H9 (cell line): ENCODE measurements at regions not wholly inside any gene's neighbourhood (a gene's known extent, or its start where the extent isn't known, plus 50 kb on each side); places are given as distances from the start of the nearest gene placed in this dataset.
A peak's percentile ranks its signal among the peaks of the same experiment; 100 is the strongest.

Experiments used
- DNase-seq: peaks from one replicate; pipeline ENCODE4 v3.0.0-alpha.2; 2017
- H2AFZ ChIP-seq: one replicate; pipeline ENCODE4 v1.6.1; 2013; ENCODE audit warnings: mild to moderate bottlenecking, low read length, control low read depth, moderate library complexity
- H2AK5ac ChIP-seq: 2 replicates; pipeline ENCODE4 v1.6.1; 2013; ENCODE audit warnings: low read length, control low read depth, mixed read lengths; ENCODE audit not compliant: insufficient read length
- H2BK120ac ChIP-seq: one replicate; pipeline ENCODE4 v1.6.1; 2013; ENCODE audit warnings: low read depth, mild to moderate bottlenecking, low read length, control low read depth, inconsistent platforms; ENCODE audit not compliant: poor library complexity, severe bottlenecking
- H2BK12ac ChIP-seq: 2 replicates; pipeline ENCODE4 v1.6.1; 2013; ENCODE audit warnings: low read length, control low read depth, mixed read lengths, low read depth; ENCODE audit not compliant: insufficient read length
- H2BK15ac ChIP-seq: 2 replicates; pipeline ENCODE4 v1.6.1; 2013; ENCODE audit warnings: low read depth, low read length, control low read depth
- H2BK20ac ChIP-seq: one replicate; pipeline ENCODE4 v1.6.1; 2013; ENCODE audit warnings: low read depth, mild to moderate bottlenecking, low read length, control low read depth, inconsistent platforms; ENCODE audit not compliant: poor library complexity, severe bottlenecking
- H2BK5ac ChIP-seq: 2 replicates; pipeline ENCODE4 v1.6.1; 2013; ENCODE audit warnings: low read length, control low read depth, mixed read lengths; ENCODE audit not compliant: insufficient read length
- H3K14ac ChIP-seq: 2 replicates; pipeline ENCODE4 v1.6.1; 2013; ENCODE audit warnings: low read length, control low read depth; ENCODE audit not compliant: insufficient read depth
- H3K18ac ChIP-seq: 2 replicates; pipeline ENCODE4 v1.6.1; 2013; ENCODE audit warnings: low read depth, mild to moderate bottlenecking, mixed read lengths, low read length, control low read depth; ENCODE audit not compliant: insufficient read length
- H3K23ac ChIP-seq: 2 replicates; pipeline ENCODE4 v1.6.1; 2013; ENCODE audit warnings: low read length, control low read depth, mixed read lengths, low read depth; ENCODE audit not compliant: insufficient read length
- H3K23me2 ChIP-seq: 2 replicates; pipeline ENCODE4 v1.6.1; 2013; ENCODE audit warnings: low read depth, mild to moderate bottlenecking, mixed read lengths, low read length, control low read depth; ENCODE audit not compliant: insufficient read length, poor library complexity, severe bottlenecking
- H3K27ac ChIP-seq: 2 replicates; pipeline ENCODE4 v1.5.1; 2013; ENCODE audit warnings: low read length, control low read depth, mixed read lengths, low read depth; ENCODE audit not compliant: insufficient read length
- H3K27me3 ChIP-seq: 2 replicates; pipeline ENCODE4 v1.6.1; 2013; ENCODE audit warnings: low read length, control low read depth, inconsistent platforms; ENCODE audit not compliant: insufficient read depth
- H3K4ac ChIP-seq: 2 replicates; pipeline ENCODE4 v1.6.1; 2013; ENCODE audit warnings: low read depth, mild to moderate bottlenecking, control low read depth, inconsistent platforms, low read length, moderate library complexity
- H3K4me1 ChIP-seq: 2 replicates; pipeline ENCODE4 v1.6.1; 2013; ENCODE audit warnings: low read length, control low read depth, inconsistent platforms; ENCODE audit not compliant: insufficient read depth
- H3K4me2 ChIP-seq: 2 replicates; pipeline ENCODE4 v1.6.1; 2013; ENCODE audit warnings: low read length, control low read depth, mixed read lengths; ENCODE audit not compliant: insufficient read length, insufficient read depth
- H3K56ac ChIP-seq: 2 replicates; pipeline ENCODE4 v1.6.1; 2013; ENCODE audit warnings: low read depth, mild to moderate bottlenecking, mixed read lengths, low read length, control low read depth; ENCODE audit not compliant: insufficient read length
- H3K79me1 ChIP-seq: 2 replicates; pipeline ENCODE4 v1.6.1; 2013; ENCODE audit warnings: low read depth, mild to moderate bottlenecking, moderate library complexity, low read length, control low read depth, inconsistent platforms; ENCODE audit not compliant: insufficient read depth, poor library complexity, severe bottlenecking
- H3K79me2 ChIP-seq: 2 replicates; pipeline ENCODE4 v1.6.1; 2013; ENCODE audit warnings: low read length, control low read depth, inconsistent platforms; ENCODE audit not compliant: insufficient read depth
- H3K9ac ChIP-seq: 2 replicates; pipeline ENCODE4 v1.6.1; 2013; ENCODE audit warnings: low read length, control low read depth, mixed read lengths; ENCODE audit not compliant: insufficient read length; ENCODE audit errors: extremely low read depth
- H3K9me3 ChIP-seq: one replicate; pipeline ENCODE4 v1.6.1; 2013; ENCODE audit warnings: low read depth, low read length, inconsistent platforms; ENCODE audit not compliant: control insufficient read depth
- H3T11ph ChIP-seq: one replicate; pipeline ENCODE4 v1.6.1; 2013; ENCODE audit warnings: mild to moderate bottlenecking, low read length, control low read depth, inconsistent platforms
- H4K20me1 ChIP-seq: one replicate; pipeline ENCODE4 v1.6.1; 2013; ENCODE audit not compliant: control insufficient read depth, insufficient read length, insufficient read depth
- H4K5ac ChIP-seq: 2 replicates; pipeline ENCODE4 v1.6.1; 2013; ENCODE audit warnings: low read depth, mild to moderate bottlenecking, mixed read lengths, low read length, control low read depth; ENCODE audit not compliant: insufficient read length
- H4K8ac ChIP-seq: replicated peaks from 2 replicates; pipeline ENCODE4 v1.6.1; 2013; ENCODE audit warnings: low read length, control low read depth, mixed read lengths, low read depth; ENCODE audit not compliant: insufficient read length
- H4K91ac ChIP-seq: 2 replicates; pipeline ENCODE4 v1.6.1; 2013; ENCODE audit warnings: low read depth, mild to moderate bottlenecking, moderate library complexity, mixed read lengths, low read length, control low read depth; ENCODE audit not compliant: insufficient read length
- H3K27ac Mint-ChIP-seq, 3 experiments: 2 replicates in 2 of 3; 3 replicates in 1 of 3; pipeline ENCODE4 v1.8.0; 2020 to 2021; ENCODE audit warnings: mixed read lengths in 3 of 3, mild to moderate bottlenecking in 1 of 3, moderate library complexity in 1 of 3
- H3K27me3 Mint-ChIP-seq: 2 replicates; pipeline ENCODE4 v1.8.0; 2021; ENCODE audit warnings: low read depth, mild to moderate bottlenecking, moderate library complexity, mixed read lengths
- H3K36me3 Mint-ChIP-seq, 3 experiments: 2 replicates in 2 of 3; 3 replicates in 1 of 3; pipeline ENCODE4 v1.8.0; 2020 to 2021; ENCODE audit warnings: low read depth in 3 of 3, mixed read lengths in 3 of 3; ENCODE audit not compliant: insufficient read depth in 1 of 3
- H3K4me1 Mint-ChIP-seq, 2 experiments: 2 replicates each; pipeline ENCODE4 v1.8.0; 2020; ENCODE audit warnings: mixed read lengths in 2 of 2
- H3K4me3 Mint-ChIP-seq, 2 experiments: 2 replicates in 1 of 2; 3 replicates in 1 of 2; pipeline ENCODE4 v1.8.0; 2020 to 2021; ENCODE audit warnings: mild to moderate bottlenecking in 2 of 2, mixed read lengths in 2 of 2, moderate library complexity in 1 of 2
- H3K9me3 Mint-ChIP-seq, 2 experiments: 2 replicates in 1 of 2; 3 replicates in 1 of 2; pipeline ENCODE4 v1.8.0; 2020; ENCODE audit warnings: mild to moderate bottlenecking in 2 of 2, mixed read lengths in 2 of 2, moderate library complexity in 1 of 2
- WGBS: extraction: QIAGEN DNeasy Blood & Tissue Kit; methylation state at CpG from one replicate; pipeline ENCODE4 v1.1.7; 2013; ENCODE audit warnings: missing lambda C conversion rate, low lambda C conversion rate, mixed read lengths; ENCODE audit not compliant: insufficient read length; ENCODE audit errors: extremely low coverage; 5-methylcytosine and 5-hydroxymethylcytosine counted together
- TF ChIP-seq, protein P1 (sequence below): fragments of 200-600 bp; sonication (generic); conservative IDR thresholded peaks from 3 replicates; pipeline ENCODE4 v1.8.0; 2021; ENCODE audit warnings: antibody characterized with exemption, mild to moderate bottlenecking

DNA sequence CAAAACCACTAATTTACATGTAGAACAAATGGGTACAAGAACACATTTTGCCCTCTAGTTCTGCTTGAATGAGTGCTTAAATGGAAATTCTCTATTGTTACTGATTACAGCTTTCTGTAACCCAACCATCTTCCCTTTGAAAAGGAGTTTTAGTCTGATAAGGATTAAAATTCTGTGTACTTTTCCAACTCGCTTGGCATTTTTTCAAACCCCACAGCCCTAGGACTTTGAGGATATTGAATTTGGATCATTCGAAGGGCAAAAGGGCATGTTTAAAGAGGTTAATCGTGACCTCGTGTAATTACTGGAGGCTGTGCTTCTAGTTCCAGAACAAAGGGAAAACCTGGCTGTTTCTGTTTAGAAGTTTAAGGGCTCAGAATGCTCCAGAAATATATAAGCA is 432.3 kb downstream of the PID1 start:
- H3K23ac ChIP-seq, result no peak overlapping the region
- no peak for DNase-seq
- no peaks in the 10 kb centered on the region for H3K23me2 ChIP-seq
- no peaks in the 10 kb centered on the region for H3K4me1 ChIP-seq
- no peaks in the 10 kb centered on the region for H3K79me2 ChIP-seq
- no peak overlapping the region for H2AFZ ChIP-seq
- no peak overlapping the region for H2BK5ac ChIP-seq
- H2BK120ac ChIP-seq, result no peak overlapping the region
- no peak overlapping the region for H2BK15ac ChIP-seq
- no peaks in the 10 kb centered on the region for H3K9me3 ChIP-seq
- H4K20me1 ChIP-seq, result no peaks in the 10 kb centered on the region
- H4K8ac ChIP-seq, result no peak overlapping the region
- no peak overlapping the region for H3K14ac ChIP-seq
- H2BK12ac ChIP-seq, result no peak overlapping the region
- no peak overlapping the region for H3K4me3 Mint-ChIP-seq
- no peak overlapping the region for H3T11ph ChIP-seq
- H3K27me3 Mint-ChIP-seq, result no peaks in the 10 kb centered on the region
- no peak overlapping the region for H3K4ac ChIP-seq
- H3K9ac ChIP-seq, result no peak overlapping the region
- H3K79me1 ChIP-seq, result no peaks in the 10 kb centered on the region
- H4K5ac ChIP-seq, result no peak overlapping the region
- H3K9me3 Mint-ChIP-seq, result no peaks in the 10 kb centered on the region
- H3K18ac ChIP-seq, result no peak overlapping the region
- H2AK5ac ChIP-seq, result no peak overlapping the region
- H3K56ac ChIP-seq, result no peak overlapping the region
- no peak overlapping the region for H4K91ac ChIP-seq
- no CpG with 5 or more reads among the region's 4 CpGs for WGBS
- peaks cover 0 to 3% of the 10 kb centered on the region in 2 experiments; a peak in 1 of 4 replicates for H3K4me1 Mint-ChIP-seq
- no peak overlapping the region for H2BK20ac ChIP-seq
- H3K27ac Mint-ChIP-seq, result 0 out of 7 replicates have a peak overlapping the region, but pooled peaks of 1 of the 3 experiments have one; percentile 45
- no peak overlapping the region for H3K27ac ChIP-seq
- H3K4me2 ChIP-seq, result no peak overlapping the region
- H3K27me3 ChIP-seq, result no peaks in the 10 kb centered on the region
- no peaks in the 10 kb centered on the region for H3K36me3 Mint-ChIP-seq
- TF ChIP-seq, protein P1, sequence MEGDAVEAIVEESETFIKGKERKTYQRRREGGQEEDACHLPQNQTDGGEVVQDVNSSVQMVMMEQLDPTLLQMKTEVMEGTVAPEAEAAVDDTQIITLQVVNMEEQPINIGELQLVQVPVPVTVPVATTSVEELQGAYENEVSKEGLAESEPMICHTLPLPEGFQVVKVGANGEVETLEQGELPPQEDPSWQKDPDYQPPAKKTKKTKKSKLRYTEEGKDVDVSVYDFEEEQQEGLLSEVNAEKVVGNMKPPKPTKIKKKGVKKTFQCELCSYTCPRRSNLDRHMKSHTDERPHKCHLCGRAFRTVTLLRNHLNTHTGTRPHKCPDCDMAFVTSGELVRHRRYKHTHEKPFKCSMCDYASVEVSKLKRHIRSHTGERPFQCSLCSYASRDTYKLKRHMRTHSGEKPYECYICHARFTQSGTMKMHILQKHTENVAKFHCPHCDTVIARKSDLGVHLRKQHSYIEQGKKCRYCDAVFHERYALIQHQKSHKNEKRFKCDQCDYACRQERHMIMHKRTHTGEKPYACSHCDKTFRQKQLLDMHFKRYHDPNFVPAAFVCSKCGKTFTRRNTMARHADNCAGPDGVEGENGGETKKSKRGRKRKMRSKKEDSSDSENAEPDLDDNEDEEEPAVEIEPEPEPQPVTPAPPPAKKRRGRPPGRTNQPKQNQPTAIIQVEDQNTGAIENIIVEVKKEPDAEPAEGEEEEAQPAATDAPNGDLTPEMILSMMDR, result no peak
